GM06990 (cell line): ENCODE measurements at regions not wholly inside any gene's neighbourhood (a gene's known extent, or its start where the extent isn't known, plus 50 kb on each side); places are given as distances from the start of the nearest gene placed in this dataset.

Source experiments
- DNase-seq: peaks from one replicate; pipeline ENCODE4 v3.0.0-alpha.2; 2011; ENCODE audit not compliant: insufficient read length; ENCODE audit errors: extremely low read depth
- H3K27me3 ChIP-seq: replicated peaks from 2 replicates; pipeline ENCODE4 v1.6.0; 2011; ENCODE audit warnings: low read length; ENCODE audit not compliant: control insufficient read depth, insufficient read depth
- H3K36me3 ChIP-seq: 2 replicates; pipeline ENCODE4 v1.5.1; 2011; ENCODE audit warnings: low read length; ENCODE audit not compliant: control insufficient read depth, insufficient read depth
- H3K4me3 ChIP-seq: replicated peaks from 2 replicates; pipeline ENCODE4 v1.5.1; 2011; ENCODE audit warnings: low read depth, mild to moderate bottlenecking, control low read depth, low read length
- CTCF ChIP-seq: IDR thresholded peaks from 2 replicates; pipeline ENCODE4 v1.5.1; 2011; ENCODE audit warnings: low read length, control low read depth, mild to moderate bottlenecking, inconsistent platforms; ENCODE audit not compliant: insufficient read depth, poor library complexity, severe bottlenecking

- no peaks in the 10 kb centered on the region; the same call in none of the 2 replicates for H3K27me3 ChIP-seq
- no peak overlapping the region for H3K4me3 ChIP-seq
- TF ChIP-seq CTCF = no peak
- H3K36me3 ChIP-seq = no peaks in the 10 kb centered on the region
- DNase-seq = no peak
Measured at GRCh38 chr9:91037511-91038482, 236.2 kb downstream of the SYK start.

- TF ChIP-seq CTCF = no peak
- Histone ChIP-seq H3K27me3 (no peaks in the 10 kb centered on the region; the same call in none of the 2 replicates), H3K4me3 (no peak overlapping the region), H3K36me3 (no peaks in the 10 kb centered on the region)
- no peak for DNase-seq
Measured at GRCh38 chr9:91038483-91039124, 237.0 kb downstream of the SYK start.

- Histone ChIP-seq H3K27me3 (no peaks in the 10 kb centered on the region; the same call in none of the 2 replicates), H3K36me3 (no peaks in the 10 kb centered on the region), H3K4me3 (no peak overlapping the region)
- no peak for TF ChIP-seq CTCF
- DNase-seq = no peak
Measured at GRCh38 chr9:91039125-91039834, 237.7 kb downstream of the SYK start.

- DNase-seq = no peak
- TF ChIP-seq CTCF = no peak
- Histone ChIP-seq H3K27me3 (no peaks in the 10 kb centered on the region; the same call in none of the 2 replicates), H3K36me3 (no peaks in the 10 kb centered on the region), H3K4me3 (no peak overlapping the region)
Measured at GRCh38 chr9:91039835-91040140, 238.2 kb downstream of the SYK start.

GRCh38 chr9:91040371-91041215 is 239.0 kb downstream of the SYK start:
- DNase-seq = no peak
- no peak overlapping the region for H3K4me3 ChIP-seq
- TF ChIP-seq CTCF = no peak
- no peaks in the 10 kb centered on the region; the same call in none of the 2 replicates for H3K27me3 ChIP-seq
- H3K36me3 ChIP-seq = no peaks in the 10 kb centered on the region
